Amniotic epithelial cell (primary cell): ENCODE measurements at regions not wholly inside any gene's neighbourhood (a gene's known extent, or its start where the extent isn't known, plus 50 kb on each side); places are given as distances from the start of the nearest gene placed in this dataset.

ENCODE experiments used
- DNase-seq: peaks from one replicate; pipeline ENCODE4 v3.0.0-alpha.2; 2010; ENCODE audit warnings: low read depth

DNA sequence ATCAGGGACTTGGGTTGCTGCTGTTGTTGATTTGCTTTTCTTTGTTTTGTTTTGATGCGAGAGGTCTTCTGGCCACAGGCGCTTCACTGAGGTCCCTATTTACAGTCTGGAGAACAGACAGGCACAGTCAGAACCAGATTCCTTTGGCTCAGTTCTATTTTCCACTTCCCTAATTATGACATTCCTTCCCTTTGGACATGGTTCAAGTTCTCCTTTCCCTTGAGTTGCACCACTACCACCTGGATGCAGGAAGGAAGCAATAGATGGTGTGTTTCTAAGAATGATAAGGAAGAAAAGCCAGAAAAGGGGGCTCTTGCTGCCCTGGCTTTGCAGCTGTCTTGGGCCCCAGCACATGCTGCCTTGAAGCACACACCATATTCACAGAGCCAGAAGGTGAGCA, 160.6 kb downstream of the MAF start:
- no peak for DNase-seq

- DNase-seq = peak; percentile 1
Measured at GRCh38 chr16:79437764-79438751, 162.5 kb downstream of the MAF start.

DNA sequence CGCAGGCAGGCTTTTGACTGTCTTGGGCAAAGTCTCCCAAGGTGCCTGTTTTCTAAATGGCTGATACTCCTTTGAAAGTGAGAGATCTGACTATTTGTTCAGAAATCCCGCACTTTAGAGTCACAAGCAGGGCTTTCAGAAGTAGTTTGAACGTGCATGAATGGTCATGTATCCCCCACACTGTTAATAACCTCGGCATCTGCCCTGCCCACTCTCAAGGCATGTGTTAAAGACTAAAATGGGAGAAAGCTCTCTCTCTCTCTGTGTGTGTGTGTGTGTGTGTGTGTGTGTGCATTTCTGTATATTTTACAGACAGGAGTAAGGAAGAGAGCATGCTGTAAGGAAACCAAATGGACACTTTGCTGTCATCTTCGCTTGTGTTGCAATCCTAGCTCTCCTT, 163.7 kb downstream of the MAF start:
- no peak for DNase-seq

DNA sequence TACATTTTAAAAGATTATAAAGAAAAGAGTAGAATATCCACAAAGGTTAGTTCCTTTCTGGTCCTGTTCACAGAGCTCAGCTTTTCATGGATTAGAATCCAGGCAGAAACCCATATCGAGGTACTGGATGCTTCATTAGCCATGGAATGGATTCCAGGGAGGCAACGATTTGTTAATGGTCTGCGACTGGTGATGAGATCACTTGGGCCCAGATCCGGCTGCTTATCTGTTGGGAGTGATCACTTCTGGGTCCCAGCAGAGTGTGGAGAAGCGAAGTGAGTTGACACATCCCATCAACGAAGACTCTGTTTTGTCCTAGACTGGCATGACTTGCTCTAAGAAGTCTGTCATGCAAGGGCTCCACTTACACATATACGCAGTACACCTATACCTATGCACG, 165.8 kb downstream of the MAF start:
- no peak for DNase-seq

- no peak for DNase-seq
Measured at GRCh38 chr16:79434092-79434491, 166.4 kb downstream of the MAF start.

- no peak for DNase-seq
Measured at GRCh38 chr16:79431923-79432322, 168.6 kb downstream of the MAF start.

GRCh38 chr16:79430191-79430678, 170.3 kb downstream of the MAF start:
- DNase-seq = no peak

- DNase-seq = no peak
Measured at GRCh38 chr16:79429381-79430190, 171.0 kb downstream of the MAF start.

DNA sequence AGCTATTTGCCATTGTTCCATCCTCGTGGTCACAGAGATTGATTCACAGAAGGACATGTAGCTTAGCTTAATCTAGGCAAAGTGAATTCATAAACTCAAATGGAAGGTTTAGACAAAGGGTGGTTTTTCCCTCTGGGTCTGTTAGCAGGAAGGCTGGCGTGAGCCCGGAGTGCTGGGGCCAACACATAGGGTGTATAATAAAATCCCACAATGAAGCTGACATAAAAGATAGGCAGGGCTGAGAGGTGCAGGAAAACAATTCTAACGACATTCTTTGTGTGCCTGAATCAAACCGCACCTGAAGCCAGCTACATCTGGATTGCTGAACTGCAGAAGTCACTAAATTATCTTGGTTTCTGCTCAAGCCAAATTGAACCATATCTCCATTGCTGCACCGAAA, 173.9 kb downstream of the MAF start:
- no peak for DNase-seq

GRCh38 chr16:79422064-79422463, 178.5 kb downstream of the MAF start:
- no peak for DNase-seq

DNA sequence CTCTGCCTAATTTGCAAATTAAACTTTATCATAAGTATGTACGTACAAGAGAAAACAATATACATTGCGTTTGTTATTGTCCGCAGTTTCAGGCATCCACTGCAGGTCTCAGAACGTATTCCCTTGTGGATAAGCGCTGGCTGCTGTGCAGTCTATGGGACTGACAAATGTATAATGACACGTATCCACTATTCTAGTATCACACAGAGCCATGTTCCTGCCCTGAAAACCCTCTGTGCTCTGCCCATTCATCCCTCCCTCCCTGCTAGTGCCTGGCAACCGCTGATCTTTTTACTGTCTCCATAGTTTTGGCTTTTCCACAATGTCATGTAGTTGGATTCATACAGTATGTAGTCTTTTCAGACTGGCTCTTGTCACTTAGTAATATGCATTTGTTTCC, 179.4 kb downstream of the MAF start:
- DNase-seq = no peak

- DNase-seq = no peak
Measured at GRCh38 chr16:79420493-79420892, 180.0 kb downstream of the MAF start.

DNA sequence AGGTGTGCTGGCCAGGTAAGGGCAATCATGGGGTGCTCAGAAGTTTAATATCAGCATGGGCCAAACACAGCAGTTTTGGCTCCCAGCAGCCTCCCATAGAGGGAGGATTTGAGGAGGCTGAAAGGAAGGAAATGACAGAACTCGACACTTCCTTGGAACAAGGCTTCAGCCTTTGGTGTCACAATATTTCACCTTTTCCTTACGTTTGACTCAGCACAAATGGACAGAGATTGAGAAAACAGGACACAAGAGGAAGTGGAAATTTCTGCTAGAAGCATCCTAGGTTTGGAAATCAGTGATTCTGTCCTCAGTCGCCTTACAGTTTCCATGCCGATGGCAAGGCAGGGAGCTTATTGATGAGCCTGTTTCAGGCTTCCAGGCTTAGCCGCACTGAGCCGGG, 181.4 kb downstream of the MAF start:
- no peak for DNase-seq

DNA sequence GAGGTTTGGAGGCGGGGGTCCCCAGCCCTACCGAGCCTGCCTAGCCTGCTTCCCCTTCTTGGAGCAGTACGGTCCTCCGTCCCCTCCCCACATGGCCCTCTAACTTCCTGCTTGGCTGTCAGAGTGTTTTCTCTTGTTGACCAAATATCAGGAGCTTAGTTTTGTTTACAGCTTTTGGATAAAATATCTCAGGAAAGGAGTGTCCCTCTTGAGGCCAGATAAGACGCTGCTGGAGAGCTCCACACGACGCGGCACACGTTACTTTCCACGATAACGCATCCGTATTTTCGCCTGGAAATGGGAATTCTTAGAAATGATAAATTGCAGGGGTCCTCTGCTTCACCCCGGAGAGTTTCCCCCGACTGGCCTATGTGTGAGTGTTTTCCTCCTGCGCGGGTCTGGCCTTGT, 182.9 kb downstream of the MAF start:
- DNase-seq = no peak

DNA sequence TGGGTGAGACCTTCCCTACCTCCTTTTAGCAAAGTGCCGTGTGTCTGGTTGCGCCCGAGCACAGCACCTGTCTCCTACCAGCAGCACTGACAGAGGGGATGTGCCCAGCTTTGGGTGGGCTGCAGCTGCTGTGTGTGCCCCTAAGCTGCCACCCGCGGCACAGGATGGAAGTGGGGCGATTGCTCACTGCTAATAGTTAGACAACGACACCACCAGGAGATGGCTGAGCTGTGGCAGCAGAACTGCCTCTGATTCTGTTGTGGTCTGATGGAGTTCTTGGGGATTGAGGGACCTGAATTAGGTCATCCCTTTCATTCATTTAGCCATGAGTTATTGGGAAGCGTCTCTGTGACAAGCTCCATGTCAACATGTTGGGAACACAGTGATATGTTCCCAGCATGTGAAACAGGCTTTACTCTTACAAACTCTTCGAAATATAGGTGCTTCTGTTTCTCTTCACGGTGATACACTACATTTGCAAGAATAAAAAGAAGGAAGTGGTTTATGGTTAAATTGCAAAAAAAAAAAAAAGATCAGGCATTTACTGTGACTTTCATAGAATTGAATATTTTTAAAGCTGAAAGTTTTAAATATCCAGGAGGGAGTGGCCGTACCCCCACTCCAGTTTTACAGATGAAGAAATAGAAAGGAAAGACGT, 184.4 kb downstream of the MAF start:
- DNase-seq = no peak

GRCh38 chr16:79412783-79413225, 187.7 kb downstream of the MAF start:
- no peak for DNase-seq

- no peak for DNase-seq
Measured at GRCh38 chr16:79411805-79412204, 188.7 kb downstream of the MAF start.

GRCh38 chr16:79411357-79411756, 189.2 kb downstream of the MAF start:
- no peak for DNase-seq

GRCh38 chr16:79409978-79410377, 190.6 kb downstream of the MAF start:
- no peak for DNase-seq

DNA sequence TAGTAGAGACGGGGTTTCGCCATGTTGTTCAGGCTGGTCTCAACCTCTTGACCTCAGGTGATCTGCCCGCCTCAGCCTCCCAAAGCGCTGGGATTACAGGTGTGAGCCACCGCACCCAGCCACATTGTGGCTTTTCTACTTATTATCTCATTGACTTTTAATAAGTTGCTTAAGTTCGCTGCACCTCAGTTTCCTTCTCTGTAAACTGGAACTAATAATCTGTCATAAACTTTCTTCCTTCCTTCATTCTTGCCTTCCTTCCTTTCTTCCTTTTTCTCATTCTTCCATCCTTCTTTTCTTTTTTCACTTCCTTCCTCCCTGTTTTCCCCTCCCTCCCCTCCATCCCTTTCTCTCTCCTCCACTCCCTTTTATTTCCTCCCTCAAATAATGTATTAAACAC, 192.2 kb downstream of the MAF start:
- DNase-seq = no peak

- no peak for DNase-seq
Measured at GRCh38 chr16:79407461-79408135, 192.9 kb downstream of the MAF start.

GRCh38 chr16:79407005-79407404, 193.5 kb downstream of the MAF start:
- DNase-seq = no peak
